Heart left ventricle (tissue), 16 donors: ENCODE measurements at regions not wholly inside any gene's neighbourhood (a gene's known extent, or its start where the extent isn't known, plus 50 kb on each side); places are given as distances from the start of the nearest gene placed in this dataset.

Source experiments
- ATAC-seq, 4 donors: fragments of 200-7000 bp; cut with Tn5 transposase; one replicate each; pipeline ENCODE4 v1.9.1; 2020 to 2022; ENCODE audit warnings: moderate library complexity in 4 of 4, mild to moderate bottlenecking in 3 of 4, moderate number of reproducible peaks in 1 of 4
- DNase-seq, 5 donors: peaks; one replicate each; pipeline ENCODE4 v3.0.0-alpha.2; 2020
- H3K27ac ChIP-seq, 12 donors: fragments of 200-600 bp; sonication (generic) in 4 of 12; one replicate each; pipeline versions ENCODE4 v1.5.0 to v1.8.0; 2016 to 2022; ENCODE audit warnings: mild to moderate bottlenecking in 2 of 12
- H3K27me3 ChIP-seq, 9 donors: fragments of 200-600 bp; sonication (generic) in 2 of 9; one replicate each; pipeline versions ENCODE4 v1.5.1 to v1.8.0; 2016 to 2022; ENCODE audit warnings: mild to moderate bottlenecking in 3 of 9
- H3K36me3 ChIP-seq, 9 donors: fragments of 200-600 bp; sonication (generic) in 2 of 9; one replicate each; pipeline versions ENCODE4 v1.5.0 to v1.8.0; 2018 to 2022; ENCODE audit warnings: mild to moderate bottlenecking in 2 of 9
- H3K4me1 ChIP-seq, 12 donors: fragments of 200-600 bp; sonication (generic) in 4 of 12; one replicate each; pipeline versions ENCODE4 v1.5.0 to v1.8.0; 2016 to 2022; ENCODE audit warnings: mild to moderate bottlenecking in 3 of 12
- H3K4me3 ChIP-seq, 12 donors: fragments of 200-600 bp; sonication (generic) in 4 of 12; one replicate each; pipeline versions ENCODE4 v1.5.0 to v1.8.0; 2017 to 2022; ENCODE audit warnings: mild to moderate bottlenecking in 9 of 12, moderate library complexity in 4 of 12
- H3K9me3 ChIP-seq, 12 donors: fragments of 200-600 bp; sonication (generic) in 4 of 12; one replicate each; pipeline versions ENCODE4 v1.5.0 to v1.8.0; 2016 to 2022; ENCODE audit warnings: mild to moderate bottlenecking in 1 of 12
- CTCF ChIP-seq, 12 donors: fragments of 200-600 bp; sonication (generic) in 4 of 12; IDR thresholded peaks; one replicate each; pipeline versions ENCODE4 v1.5.0 to v1.8.0; 2018 to 2022; ENCODE audit warnings: antibody characterized with exemption in 12 of 12, mild to moderate bottlenecking in 5 of 12
- POLR2A ChIP-seq, 2 donors: fragments of 450-650 bp; IDR thresholded peaks; one replicate each; pipeline ENCODE4 v1.6.1; 2017; ENCODE audit warnings: antibody characterized with exemption in 2 of 2, mild to moderate bottlenecking in 2 of 2, moderate library complexity in 2 of 2
- WGBS, 4 donors: extraction: QIAGEN DNeasy Blood & Tissue Kit in 2 of 4; methylation state at CpG; one replicate each; pipeline versions ENCODE4 v1.1.5 to v1.1.7; 2013 to 2018; 5-methylcytosine and 5-hydroxymethylcytosine counted together
- intact Hi-C, 10 donors: fragments of 100-400 bp; cut with DNase I; formaldehyde crosslinking; loops; one replicate each; pipeline versions ENCODE4 v1.11.1 to v1.14.2; 2022
- donor health status: ischemic (EF 13 %, LVEDD 7.1; RV severe dilation, severe dysfunction).
- donor health status: healthy with polysubstance abuse.
- donor health status: DM: no; HTN: yes; CAD: no.
- donor health status: DM: no; HTN: no; CAD: no.
- donor health status: ischemic (EF 25% LVEDD 6.9; RV normal size, moderate dysfunction).
- donor health status: ischemic (EF 25% LVEDD 5.7; RV mildly dilated, moderate dysfunction).
- donor health status: healthy.
- donor health status: DM: yes; HTN: yes; CAD: no.
- donor health status: ischemic (EF 35%, LVEDD 5.7; RV mildly dilated, moderate dysfunction).
- donor health status: nonischemic (EF 11% LVEDD 7.7; RV severe dilation, severe dysfunction).
- donor health status: DM: yes; HTN: yes; CAD: no.
- donor health status: PGD.
- donor health status: ischemic (EF 29% LVEDD 5.4; RV normal size, mild dysfunction).
- donor health status: nonischemic (EF 23%, LVEDD 6.1; RV moderate dilation, normal function).

- peak; percentile 56 to 70 (median 62) for ATAC-seq
- intact Hi-C loops, result no loop called here
- 38 to 55% (median 41%) methylated on average over 1 of the region's 1 CpG for WGBS, 4 donors
- Histone ChIP-seq H3K4me3 (no peak overlapping the region), H3K27me3 (no peaks in the 10 kb centered on the region), H3K36me3 (no peaks in the 10 kb centered on the region), H3K9me3 (no peaks in the 10 kb centered on the region), H3K27ac (no peak overlapping the region), H3K4me1 (peaks cover 0 to 22% (median 0%) of the 10 kb centered on the region in 12 donors)
- no peak for DNase-seq
- TF ChIP-seq POLR2A (IDR thresholded peaks at IDR 0.05), result no peak
- no peak for TF ChIP-seq CTCF (IDR thresholded peaks at IDR 0.05)
Observed at GRCh38 chr5:9789777-9790176, 159.6 kb upstream of the TAS2R1 start.

- H3K27ac ChIP-seq, result no peak overlapping the region
- no peak overlapping the region for H3K4me3 ChIP-seq
- TF ChIP-seq POLR2A (IDR thresholded peaks at IDR 0.05) (no peak), CTCF (IDR thresholded peaks at IDR 0.05) (no peak)
- H3K9me3 ChIP-seq, result no peaks in the 10 kb centered on the region
- intact Hi-C loops, result no loop called here
- DNase-seq (peak in 3 of 5 donors; percentile 26 to 61 (median 31)), ATAC-seq (peak in 3 of 4 donors; percentile 80 to 92 (median 87))
- H3K36me3 ChIP-seq, result no peaks in the 10 kb centered on the region
- peaks cover 0 to 22% (median 0%) of the 10 kb centered on the region in 12 donors for H3K4me1 ChIP-seq
- H3K27me3 ChIP-seq, result no peaks in the 10 kb centered on the region
- 21 to 26% (median 26%) methylated on average over 8 of the region's 8 CpGs for WGBS, 4 donors
Observed at GRCh38 chr5:9787861-9788600, 157.9 kb upstream of the TAS2R1 start.

GRCh38 chr5:9786380-9787360, 156.5 kb upstream of the TAS2R1 start:
- no peak overlapping the region for H3K4me3 ChIP-seq
- no peaks in the 10 kb centered on the region for H3K27me3 ChIP-seq
- no peaks in the 10 kb centered on the region for H3K9me3 ChIP-seq
- ATAC-seq, result no peak
- 85 to 90% (median 88%) methylated on average over 6 of the region's 6 CpGs for WGBS, 4 donors
- no peaks in the 10 kb centered on the region for H3K36me3 ChIP-seq
- no peak for DNase-seq
- no peak overlapping the region for H3K27ac ChIP-seq
- intact Hi-C loops, result no loop called here
- H3K4me1 ChIP-seq, result peaks cover 0 to 22% (median 0%) of the 10 kb centered on the region in 12 donors
- TF ChIP-seq CTCF (IDR thresholded peaks at IDR 0.05) (no peak), POLR2A (IDR thresholded peaks at IDR 0.05) (no peak)

GRCh38 chr5:9785751-9786150, 155.6 kb upstream of the TAS2R1 start:
- no peaks in the 10 kb centered on the region for H3K27me3 ChIP-seq
- DNase-seq (no peak), ATAC-seq (no peak)
- H3K27ac ChIP-seq, result no peak overlapping the region
- TF ChIP-seq POLR2A (IDR thresholded peaks at IDR 0.05) (no peak), CTCF (IDR thresholded peaks at IDR 0.05) (no peak)
- 69 to 79% (median 77%) methylated on average over 2 of the region's 2 CpGs for WGBS, 4 donors
- H3K36me3 ChIP-seq, result no peaks in the 10 kb centered on the region
- intact Hi-C loops, result no loop called here
- H3K4me3 ChIP-seq, result no peak overlapping the region
- H3K9me3 ChIP-seq, result peaks cover 0 to 6% (median 0%) of the 10 kb centered on the region in 12 donors
- H3K4me1 ChIP-seq, result peaks cover 0 to 22% (median 0%) of the 10 kb centered on the region in 12 donors
